HG03196 (cell line): ENCODE measurements at regions not wholly inside any gene's neighbourhood (a gene's known extent, or its start where the extent isn't known, plus 50 kb on each side); places are given as distances from the start of the nearest gene placed in this dataset.
"Not testable (repeated sequence)": the region's sequence is repeated elsewhere in the genome, so short reads cannot be mapped to it uniquely, and the experiment has no call there.

Source experiments
- ATAC-seq: cut with Tn5 transposase; IDR thresholded peaks from one replicate; pipeline ENCODE4 v1.9.1; 2021; ENCODE audit not compliant: unreplicated experiment

DNA sequence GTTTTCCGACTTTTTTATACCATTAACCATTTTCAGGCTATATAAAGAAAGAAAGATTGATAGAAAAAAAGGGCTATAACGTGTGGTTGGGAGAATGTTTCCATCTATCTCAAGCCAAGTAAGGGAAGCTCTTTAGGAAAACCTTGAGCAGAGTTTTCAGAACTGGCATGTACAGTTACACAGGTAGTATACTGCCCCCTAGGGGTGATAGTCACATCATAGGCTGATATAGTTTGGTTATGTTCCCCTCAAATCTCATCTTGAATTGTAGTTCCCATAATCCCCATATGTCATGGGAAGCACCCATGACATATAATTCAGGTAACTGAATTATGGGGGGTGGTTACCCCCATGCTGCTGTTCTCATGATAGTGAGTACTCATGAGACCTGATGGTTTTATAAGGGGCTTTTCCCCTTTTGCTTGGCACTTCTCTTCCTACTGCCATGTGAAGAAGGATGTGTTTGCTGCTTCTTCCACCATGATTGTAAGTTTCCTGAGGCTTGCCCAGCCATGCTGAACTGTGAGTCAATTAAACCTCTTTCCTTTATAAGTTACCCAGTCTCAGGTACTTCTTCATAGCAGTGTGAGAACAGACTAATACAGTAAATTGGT lies 186.8 kb downstream of the TMA16 start:
- ATAC-seq: peak; percentile 90

DNA sequence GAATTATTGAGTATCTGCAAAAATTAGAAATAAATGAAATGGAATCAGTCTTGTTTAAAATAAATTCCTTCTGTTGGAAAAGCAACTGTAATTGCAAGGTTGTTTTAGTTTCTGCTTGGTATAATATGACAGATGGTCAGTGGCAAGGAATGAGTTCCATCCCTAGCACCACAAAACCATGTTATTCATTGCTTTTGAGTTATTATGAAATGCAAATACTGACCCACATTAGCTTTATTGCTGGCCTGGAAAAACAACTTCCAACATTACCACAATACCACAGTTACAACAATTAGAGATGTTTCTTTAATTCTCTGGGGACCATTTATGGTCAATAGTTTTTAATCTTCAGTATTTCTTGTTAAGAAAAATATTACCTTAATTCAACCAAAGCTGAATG lies 194.4 kb downstream of the TMA16 start:
- no peak for ATAC-seq

DNA sequence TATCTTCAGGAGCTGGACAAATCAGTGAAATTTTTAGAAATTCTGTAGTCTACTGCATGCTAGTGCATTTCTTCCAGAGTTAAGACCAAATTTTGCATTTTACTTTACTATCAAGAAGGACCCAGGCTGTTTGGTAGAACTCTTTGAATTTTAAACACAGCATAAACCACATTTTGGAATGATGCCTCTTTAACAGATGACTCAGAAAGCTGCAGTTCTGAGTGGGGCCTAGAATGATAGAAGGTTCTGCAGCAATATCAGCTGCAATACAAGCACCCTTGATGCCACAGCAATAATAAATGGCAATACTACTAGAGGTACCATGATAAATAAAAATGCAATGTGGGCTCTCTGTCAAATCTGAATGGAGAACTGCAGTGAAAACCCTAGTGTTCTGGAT lies 198.7 kb downstream of the TMA16 start:
- no peak for ATAC-seq

DNA sequence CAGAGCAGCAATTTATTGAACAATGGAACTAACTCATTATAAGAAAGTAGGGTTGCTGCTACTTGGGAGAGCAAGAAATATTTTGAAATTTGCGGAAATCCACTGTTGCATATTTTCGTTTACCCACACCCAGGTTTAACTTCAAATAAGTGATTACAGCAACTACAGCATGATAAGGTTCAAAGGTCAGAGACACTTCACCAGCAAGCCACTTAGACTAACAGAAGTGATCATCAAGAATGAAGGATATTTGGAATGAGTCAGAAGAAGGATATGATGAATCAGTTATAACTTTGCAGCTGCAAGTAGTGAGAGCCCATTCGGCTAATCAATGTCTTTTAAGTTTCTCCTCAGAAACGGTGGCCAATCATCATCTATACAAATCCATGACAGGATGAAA lies 199.3 kb downstream of the TMA16 start:
- ATAC-seq: no peak

DNA sequence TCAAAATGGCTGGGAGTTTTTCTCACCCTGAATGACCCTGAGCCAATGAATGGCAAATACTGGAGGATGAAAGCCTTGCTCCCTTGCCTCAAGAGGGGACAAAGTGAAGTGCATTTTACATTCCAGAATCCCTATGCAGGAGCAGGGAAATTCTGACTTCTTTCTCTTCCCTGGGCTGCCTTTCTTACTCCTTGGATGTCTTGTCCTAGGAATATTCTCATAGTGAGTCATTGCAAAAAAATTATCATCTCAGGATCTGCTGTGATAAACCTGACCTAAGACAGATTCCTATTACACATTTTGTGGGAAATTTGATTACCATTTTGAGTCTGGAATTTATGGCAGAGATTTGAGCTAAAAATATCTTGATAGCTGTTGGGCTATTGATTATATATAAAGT lies 199.9 kb downstream of the TMA16 start:
- no peak for ATAC-seq

DNA sequence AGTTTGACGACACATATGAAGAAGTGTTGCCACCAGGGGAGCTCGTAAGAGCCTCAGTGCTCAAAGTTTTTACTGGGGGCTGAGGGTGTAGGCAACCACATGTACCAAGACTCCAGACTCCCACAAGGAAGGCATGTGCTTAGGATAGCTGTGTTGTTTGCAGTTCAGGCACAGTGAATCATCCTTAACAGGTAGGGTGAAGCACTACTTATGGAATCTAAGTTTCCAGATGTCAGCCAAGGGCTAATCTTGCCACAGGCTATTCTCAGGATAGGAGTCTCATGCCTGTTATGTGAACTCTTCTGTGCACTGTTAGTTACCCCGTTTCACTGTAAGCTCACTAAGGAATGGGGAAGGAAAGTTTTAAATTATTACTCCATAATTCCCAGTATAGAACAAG lies 202.6 kb downstream of the TMA16 start:
- ATAC-seq: no peak

DNA sequence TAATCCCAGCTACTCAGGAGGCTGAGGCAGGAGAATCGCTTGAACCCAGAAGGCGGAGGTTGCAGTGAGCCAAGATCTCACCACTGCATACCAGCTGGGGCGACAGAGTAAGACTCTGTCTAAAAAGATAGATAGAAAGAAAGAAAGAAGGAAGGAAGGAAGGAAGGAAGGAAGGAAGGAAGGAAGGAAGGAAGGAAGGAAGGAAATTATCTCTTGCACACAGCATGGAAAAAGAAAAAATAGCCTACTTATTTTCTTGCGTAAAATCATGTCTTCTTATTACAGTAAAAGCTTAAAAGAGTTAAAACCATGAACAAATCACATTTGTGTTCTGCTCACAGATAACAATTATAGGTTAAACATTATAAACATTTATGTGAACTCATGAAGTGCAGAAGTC lies 205.9 kb downstream of the TMA16 start:
- not testable (repeated sequence) for ATAC-seq

DNA sequence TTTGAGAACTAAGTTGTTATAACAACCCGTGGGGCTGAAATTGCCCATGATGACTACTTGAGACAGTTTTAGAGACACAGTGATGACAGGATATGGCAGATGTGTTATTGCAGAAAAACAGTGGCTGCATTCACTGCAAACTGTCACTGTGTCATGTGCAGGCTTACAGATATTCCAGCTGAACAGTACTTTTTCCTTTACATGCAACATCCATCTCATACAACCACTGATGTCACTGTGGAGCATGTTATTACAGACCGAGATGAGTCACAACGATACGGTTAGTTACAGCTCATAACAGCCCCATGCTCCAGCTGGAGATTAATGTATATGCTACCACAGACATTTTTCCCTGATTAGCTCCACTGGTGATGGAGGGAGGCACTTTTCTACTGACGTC lies 207.4 kb downstream of the TMA16 start:
- peak; percentile 91 for ATAC-seq

DNA sequence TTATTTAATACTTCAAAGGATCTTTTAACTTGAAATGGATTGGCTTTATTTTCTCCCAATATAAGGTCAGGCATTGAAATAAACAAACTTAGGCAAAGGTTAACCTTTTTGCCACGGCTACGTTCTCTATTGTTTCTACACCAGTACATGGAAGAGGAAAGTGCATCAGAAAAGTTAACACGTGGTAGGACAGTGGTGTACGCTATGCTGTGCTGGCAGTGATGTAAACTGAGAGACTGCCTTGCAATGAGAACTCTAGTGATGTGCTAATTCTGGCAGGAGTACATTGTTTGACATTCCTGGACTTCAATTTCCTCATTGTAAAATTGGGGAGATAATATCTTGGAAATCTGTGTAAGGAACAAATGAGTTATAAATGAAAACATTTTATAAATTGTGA lies 208.2 kb downstream of the TMA16 start:
- ATAC-seq: no peak

DNA sequence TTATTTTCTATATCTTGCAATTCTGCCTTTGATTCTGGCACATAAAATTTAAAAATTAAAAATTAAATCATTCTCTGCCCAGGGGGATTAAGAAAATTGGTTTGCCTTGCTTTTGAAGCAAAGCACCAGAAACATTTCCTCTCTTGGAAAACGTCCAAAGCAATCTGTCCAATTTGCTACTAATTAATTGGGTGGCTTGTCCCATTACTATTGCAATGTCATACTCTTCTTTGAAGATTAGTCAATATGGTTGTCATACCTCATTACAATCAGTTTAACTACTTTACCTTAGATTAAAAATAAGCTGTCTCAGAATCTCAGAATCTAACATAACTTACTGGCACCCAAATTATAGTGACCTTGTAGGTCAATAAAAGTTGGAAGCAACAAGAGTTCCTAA lies 208.8 kb downstream of the TMA16 start:
- ATAC-seq: no peak

DNA sequence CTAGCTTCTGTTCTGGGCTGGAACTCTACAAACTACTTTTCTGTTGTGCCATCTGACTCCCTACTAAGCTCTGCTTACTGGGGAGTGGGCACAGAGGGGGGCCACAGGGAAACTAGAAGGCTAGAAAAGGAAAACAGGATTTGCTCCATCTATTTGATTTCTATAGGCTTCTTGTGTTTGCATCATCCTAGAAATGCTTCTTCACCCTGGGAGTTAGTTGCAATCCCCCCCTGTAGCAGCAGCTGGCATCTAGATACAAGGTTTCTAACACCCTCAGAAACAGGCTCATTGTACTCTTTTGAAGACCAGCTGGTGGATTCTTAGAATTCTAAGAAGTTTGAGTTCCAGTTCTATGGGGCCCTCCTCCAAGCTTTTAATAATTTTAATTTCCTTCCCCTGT lies 213.4 kb downstream of the TMA16 start:
- ATAC-seq: no peak

DNA sequence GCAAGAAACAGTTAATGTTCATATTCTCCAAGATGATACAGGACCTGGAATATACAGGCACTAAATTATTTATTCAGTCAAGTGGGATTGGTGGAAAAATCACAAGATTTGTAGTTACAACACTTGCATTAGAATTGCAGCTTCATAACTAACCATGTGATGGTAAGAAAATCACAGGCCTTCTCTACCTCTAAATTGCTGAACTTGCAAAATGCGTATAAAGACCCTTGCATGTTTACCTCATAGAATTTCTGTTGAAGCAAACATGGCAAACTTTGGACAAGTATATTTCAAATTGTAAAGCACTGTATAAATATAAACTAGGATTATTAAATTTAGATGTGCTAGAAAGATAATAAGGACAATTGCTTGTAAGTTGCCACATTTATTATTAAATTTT lies 215.1 kb downstream of the TMA16 start:
- ATAC-seq: no peak

DNA sequence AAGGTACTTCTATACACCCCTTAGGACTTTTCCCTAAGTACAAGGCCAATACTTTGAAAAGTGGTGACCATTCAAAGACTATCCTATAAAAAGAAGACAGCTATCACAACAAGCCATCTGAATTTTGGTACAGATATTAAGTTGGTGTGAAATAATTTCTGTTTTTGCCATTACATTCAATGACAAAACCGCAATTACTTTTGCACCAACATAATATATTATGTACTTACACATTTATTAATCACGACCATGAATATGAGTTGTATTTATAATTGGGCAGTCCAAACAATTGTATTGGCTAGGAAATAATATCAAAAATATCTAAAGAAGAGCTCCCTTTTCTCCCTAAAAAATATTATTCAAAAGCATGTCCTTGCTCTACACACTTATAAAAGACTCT lies 215.7 kb downstream of the TMA16 start:
- no peak for ATAC-seq

DNA sequence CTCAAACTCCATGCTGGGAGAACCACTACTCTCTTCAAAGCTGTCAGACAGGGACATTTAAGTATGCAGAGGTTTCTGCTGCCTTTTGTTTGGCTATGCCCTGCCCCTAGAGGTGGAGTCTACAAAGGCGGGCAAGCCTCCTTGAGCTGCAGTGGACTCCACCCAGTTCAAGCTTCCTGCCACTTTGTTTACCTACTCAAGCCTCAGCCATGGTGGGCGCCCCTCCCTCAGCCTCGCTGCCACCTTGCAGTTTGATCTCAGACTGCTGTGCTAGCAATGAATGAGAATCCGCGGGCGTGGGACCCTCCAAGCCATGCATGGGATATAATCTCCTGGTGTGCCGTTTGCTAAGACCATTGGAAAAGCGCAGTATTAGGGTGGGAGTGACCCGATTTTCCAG lies 230.0 kb downstream of the TMA16 start:
- ATAC-seq: not testable (repeated sequence)

DNA sequence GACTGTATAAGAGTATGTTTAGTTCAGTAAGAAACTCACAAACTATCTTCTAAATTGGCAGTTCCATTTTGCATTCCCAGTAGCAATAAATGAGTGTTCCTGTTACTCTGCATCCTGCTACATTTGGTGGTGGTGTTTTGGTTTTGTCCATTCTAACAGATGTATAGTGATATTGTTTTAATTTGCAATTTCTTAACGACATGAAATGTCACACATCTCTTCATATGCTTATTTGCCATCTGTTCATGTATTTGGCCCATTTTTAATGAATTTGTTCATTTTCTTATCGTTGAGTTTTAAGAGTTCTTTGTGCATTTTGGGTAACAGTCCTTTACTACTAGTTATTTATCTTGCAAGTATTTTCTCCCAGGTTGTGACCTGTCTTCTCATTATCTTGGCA lies 232.2 kb downstream of the TMA16 start:
- ATAC-seq: no peak

DNA sequence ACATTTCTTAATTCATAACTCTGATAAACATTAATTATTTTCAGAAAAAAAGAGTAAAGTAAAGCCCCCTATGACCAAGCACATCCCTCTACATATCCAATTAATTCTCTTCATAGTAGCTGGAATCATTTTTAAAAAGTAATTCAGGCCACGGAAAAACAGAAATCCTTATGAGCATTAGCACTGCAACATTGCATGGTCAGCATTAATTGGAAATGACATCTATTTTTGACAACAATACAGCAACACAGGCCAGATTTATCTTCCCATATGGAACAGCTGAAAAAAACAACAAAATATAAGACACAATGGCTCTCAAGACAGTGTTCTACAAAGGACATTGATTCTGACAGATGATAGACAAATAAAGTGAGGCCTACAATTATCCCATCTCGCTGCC lies 236.6 kb downstream of the TMA16 start:
- no peak for ATAC-seq

DNA sequence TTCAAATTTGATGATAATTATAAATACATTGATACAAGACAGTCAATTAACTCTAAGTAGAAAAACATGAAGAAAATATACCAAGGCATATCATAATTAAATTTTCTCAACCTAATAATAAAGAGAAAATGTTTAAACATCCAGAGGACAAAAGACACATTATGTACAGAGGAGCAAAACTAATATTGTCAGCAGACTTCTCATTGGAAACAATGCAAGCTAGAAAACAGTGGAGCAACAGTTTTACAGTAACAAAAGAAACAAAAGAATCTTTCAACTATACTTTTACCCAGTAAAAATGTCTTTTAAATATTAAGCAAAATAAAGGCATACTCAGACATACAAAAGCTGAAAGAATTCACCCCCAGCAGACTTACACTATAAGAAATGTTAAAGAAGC lies 238.0 kb downstream of the TMA16 start:
- ATAC-seq: no peak

DNA sequence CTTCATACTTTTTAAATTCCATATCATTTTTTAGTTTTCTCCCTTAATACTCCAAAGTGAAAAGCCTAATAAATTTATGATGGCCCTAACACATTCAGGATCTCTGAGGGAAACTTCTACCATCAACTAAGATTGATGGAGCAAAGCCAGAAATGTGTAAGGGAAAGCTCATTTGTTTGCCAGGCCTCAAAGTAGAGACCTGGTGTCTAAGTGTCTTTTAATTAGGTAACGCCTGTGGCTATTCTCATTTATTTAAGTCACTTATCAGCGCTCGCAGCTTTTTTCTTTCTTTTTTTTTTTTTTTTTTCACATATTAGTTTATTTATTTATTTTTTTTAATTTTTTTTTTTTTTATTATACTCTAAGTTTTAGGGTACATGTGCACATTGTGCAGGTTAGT lies 242.4 kb downstream of the TMA16 start:
- ATAC-seq: no peak

DNA sequence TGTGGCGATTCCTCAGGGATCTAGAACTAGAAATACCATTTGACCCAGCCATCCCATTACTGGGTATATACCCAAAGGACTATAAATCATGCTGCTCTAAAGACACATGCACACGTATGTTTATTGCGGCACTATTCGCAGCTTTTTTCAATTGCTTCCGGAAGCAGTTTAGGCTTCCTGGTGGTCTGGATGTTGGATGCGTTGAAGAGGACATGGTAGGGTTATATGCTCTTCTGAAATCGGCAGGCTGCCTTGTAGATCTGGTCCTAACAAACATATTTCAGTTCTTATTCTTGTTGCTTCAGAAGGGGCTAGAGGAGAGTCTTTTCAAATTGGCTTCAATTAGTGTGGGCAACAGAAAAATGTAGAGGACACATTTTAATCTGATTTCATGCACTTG lies 243.4 kb downstream of the TMA16 start:
- not testable (repeated sequence) for ATAC-seq

DNA sequence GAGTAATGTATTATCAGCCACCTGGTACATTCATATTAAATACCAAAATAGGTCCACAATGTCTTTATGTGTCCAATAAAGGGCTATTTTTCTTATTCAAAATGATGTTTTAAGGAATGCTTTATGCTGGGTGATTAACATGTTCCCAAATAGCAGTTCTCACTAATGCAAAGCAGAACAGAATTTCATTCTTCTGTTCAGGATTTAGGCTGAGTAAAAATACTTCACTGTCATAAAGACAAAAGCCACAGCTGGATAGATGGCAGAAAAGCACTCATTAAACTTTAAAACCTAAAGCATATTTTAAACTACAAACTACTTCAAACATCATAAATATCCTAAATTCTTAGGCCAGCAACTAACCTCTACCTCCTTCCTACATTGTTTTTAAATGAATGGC lies 244.0 kb downstream of the TMA16 start:
- ATAC-seq: no peak

DNA sequence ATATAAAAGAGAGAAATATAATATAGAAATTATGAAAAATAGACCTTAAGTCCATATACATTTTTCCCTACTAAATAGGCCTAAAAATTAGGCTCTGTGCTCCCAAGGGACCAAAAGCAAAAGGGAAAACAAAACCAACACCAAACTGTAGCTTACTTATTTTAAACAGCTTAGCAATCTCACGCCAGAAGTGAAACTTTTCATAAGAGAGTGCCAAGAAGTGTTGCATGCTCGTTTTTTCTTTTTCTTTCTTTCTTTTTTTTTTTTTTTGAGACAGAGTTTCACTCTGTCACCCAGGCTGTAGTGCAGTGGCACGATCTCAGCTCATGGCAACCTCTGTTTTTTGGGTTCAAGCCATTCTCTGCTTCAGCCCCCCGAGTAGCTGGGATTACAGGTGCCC lies 250.4 kb downstream of the TMA16 start:
- ATAC-seq: peak; percentile 97

DNA sequence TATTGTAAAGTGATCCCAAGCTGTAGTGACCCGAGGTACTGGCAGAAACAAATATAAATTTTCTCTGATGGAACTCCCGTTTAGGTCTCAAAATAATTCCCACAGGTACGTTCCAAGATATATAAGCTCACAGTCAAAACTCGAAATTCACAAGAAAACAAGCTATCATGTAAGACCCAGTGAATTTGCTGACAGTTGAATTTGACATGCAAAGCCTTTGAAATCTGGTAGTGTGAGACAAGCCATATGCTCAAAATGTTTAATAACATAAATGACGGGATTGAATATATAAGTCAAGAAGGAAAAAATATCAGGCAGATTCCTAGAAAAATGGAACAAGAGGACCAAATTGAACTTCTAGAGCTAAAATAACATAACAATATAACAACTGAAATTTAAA lies 252.8 kb downstream of the TMA16 start:
- no peak for ATAC-seq

DNA sequence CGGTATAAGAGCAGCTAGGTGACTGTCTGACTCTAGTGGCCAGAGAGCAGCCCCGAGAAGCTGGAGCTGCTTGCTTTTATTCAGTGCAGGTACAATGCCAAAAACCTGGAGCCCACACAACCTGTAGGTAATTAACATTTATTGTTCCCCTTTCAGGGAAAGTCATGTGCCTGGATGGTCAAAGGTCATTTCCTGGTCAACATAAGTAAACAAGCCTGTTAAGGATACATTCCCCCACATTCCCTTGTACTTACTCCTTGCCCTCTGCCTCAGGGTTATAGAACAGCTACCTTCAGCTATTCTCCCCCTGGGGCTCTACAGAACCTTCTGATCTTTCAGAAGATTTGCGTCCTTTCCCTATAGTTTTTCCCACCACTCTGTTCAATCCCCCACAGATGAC lies 253.4 kb downstream of the TMA16 start:
- no peak for ATAC-seq

DNA sequence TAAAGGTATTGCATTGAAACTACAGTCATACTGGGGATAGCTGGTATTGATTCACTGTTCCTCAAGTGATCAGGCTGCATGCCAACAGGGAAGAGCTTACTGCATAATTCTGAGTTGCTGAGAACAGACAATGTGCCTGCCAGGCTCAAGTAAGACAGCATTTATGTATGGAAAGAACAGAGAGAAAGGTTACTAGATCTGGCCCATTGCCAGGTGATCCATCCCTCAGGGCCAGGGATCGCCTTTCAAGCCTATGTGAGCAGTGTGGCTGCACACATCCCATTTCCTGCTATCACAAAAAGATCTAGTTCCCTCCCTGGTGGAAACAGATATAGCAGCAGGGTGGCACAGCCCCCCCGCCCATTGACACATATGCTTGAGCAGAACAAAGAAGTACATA lies 254.0 kb downstream of the TMA16 start:
- ATAC-seq: no peak
